Stimulated activated CD4-positive, alpha-beta T cell treated with anti-CD3 and anti-CD28 coated beads, Interleukin-2, amount 100 ng/mL, for 48 hours (primary cell): ENCODE measurements at regions not wholly inside any gene's neighbourhood (a gene's known extent, or its start where the extent isn't known, plus 50 kb on each side); places are given as distances from the start of the nearest gene placed in this dataset.

ENCODE experiments used
- DNase-seq, 2 donors: peaks; one replicate each; pipeline ENCODE4 v3.0.0-alpha.2; 2020

- DNase-seq: no peak
Measured at GRCh38 chr7:52323202-52323746, 712.2 kb upstream of the POM121L12 start.

DNA sequence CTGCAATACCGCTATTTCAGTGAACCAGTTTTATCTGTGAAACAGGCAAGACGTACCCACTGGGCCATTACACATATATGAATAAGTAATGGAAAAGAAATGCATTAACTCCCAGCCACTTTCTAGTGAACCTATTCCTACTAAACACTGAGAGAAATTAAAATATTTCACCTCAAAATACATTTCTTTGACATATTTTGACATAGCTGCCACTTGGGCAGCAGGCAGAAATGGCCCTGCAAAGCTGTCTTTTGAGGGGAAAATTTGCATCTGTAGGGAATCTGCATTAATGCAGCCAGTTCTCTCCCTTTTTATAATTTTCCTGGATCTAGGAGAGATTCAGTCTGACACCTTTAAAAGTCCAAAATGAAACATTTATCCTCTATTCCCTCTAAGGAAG, 714.8 kb upstream of the POM121L12 start:
- no peak for DNase-seq

- DNase-seq: no peak
Measured at GRCh38 chr7:52317921-52318320, 717.5 kb upstream of the POM121L12 start.

- no peak for DNase-seq
Measured at GRCh38 chr7:52311886-52312285, 723.5 kb upstream of the POM121L12 start.

GRCh38 chr7:52309631-52310030, 725.8 kb upstream of the POM121L12 start:
- DNase-seq: no peak

GRCh38 chr7:52302765-52303520, 732.5 kb upstream of the POM121L12 start:
- no peak for DNase-seq

DNA sequence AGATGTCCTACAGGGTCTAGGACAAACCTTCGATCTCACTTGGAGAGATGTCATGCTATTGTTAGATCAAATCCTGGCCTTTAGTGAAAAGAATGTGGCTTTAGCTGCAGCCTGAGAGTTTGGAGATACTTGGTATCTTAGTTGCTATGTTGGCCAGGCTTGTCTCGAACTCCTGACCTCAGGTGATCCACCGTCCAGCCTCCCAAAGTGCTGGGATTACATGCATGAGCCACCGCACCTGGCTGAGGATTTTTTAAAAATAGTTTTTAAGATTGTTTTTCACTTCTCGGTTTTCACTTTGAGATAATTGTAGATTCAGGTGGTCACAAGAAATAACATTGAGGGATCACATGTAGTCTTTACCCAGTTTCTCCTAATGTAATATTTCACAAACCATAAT, 738.3 kb upstream of the POM121L12 start:
- no peak for DNase-seq

DNA sequence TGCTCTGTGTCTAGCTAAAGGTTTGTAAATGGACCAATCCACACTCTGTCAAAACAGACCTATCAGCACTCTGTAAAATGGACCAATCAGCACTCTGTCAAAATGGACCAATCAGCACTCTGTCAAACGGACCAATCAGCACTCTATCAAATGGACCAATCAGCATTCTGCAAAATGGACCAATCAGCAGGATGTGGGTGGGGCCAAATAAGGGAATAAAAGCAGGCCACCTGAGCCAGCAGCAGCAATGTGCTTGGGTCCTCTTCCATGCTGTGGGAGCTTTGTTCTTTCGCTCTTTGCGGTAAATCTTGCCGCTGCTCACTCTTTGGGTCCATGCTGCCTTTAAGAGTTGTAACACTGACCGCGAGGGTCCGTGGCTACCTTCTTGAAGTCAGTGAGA, 740.5 kb upstream of the POM121L12 start:
- DNase-seq: no peak

DNA sequence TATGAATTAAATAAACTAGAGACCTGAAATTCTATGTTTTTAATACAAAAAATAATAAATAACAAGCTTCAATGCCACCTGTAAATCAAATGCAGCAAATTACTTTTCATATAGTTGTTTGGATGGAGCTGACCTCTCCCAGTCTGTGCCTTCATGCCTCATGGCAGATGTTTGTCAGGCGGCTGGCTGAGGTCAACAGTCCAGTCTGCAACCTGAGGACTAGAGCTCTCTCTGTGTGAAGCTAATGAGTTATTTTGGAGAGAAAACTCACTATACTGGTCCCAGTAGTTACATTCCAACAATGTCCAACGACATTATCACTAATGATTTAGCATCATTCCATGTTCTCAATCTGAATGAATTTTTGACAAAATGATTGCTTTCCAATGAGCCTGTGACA, 746.2 kb upstream of the POM121L12 start:
- no peak for DNase-seq

GRCh38 chr7:52287698-52288097, 747.7 kb upstream of the POM121L12 start:
- no peak for DNase-seq

DNA sequence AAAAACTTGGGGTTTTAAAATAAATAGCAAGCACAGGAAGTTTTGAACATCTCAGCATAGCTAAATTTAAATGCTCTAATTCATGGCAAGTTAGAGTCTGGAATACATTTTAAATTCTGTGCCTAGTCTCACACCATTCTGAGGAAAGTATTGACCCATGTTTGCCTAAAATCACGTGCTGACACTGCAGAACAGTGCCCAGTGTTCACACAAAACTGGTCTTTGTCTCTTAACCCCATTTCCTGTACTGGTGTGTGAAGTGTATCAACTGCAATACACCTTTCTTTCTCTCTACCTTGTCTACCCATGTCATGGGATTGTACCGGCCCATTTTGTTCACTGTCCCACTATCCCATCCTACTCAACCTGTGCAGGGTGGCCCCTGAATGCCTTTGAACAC, 749.7 kb upstream of the POM121L12 start:
- no peak for DNase-seq

DNA sequence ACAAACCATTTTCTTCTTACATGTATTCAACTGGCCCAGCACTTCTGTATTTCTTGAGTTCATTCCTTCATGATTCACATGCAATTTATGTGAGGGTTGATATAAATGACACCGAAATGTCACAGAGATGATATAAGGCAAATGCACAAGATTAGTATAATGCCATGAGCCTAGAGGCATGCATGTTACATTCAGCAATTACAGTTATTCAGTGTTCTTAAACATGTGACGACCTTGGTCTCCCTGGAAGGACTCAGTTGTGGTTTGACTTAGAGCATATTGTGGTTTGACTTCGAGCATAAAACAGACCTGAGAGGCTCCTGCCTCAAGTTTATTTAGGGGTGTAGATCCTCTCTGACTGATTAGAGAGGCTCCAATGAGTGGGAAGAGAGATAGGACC, 752.1 kb upstream of the POM121L12 start:
- no peak for DNase-seq

- DNase-seq: no peak
Measured at GRCh38 chr7:52273685-52274610, 761.5 kb upstream of the POM121L12 start.

DNA sequence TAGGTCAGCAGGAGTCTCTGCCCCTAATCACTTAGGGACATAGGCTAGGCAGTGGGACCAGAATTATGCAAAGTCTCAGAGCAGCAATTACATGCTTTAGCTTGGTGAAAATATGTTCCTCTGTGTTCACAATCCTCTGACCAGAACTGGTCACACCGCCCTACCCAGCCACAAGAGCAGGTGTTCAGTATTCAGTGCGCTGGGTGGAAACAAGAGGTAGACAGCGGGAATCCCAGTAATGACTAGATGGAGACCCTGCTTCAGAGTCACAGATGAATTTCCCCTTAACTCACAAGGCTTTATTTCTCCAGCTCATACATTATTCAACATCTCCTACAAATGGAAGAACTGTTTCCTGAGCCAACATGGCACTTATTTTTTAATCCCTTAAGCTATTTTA, 763.7 kb upstream of the POM121L12 start:
- no peak for DNase-seq

- DNase-seq: no peak
Measured at GRCh38 chr7:52270301-52270700, 765.1 kb upstream of the POM121L12 start.

DNA sequence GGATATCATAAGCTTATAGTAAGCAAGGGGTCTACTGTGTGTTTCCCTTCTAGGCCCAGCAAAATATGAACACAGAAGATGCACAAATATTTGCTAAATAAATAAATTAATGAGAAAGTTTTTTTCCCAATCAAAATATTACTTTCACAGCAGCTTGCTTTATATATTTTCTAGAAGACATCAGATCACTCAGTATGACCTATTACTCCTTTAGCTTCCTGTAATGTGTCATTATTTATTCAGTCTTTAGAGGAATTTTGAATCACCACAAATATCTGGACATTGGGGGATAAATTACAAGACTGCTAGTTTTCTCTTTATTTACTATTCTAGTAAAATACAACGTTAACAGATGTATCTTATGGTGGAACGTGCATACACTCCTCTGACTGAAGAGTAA, 765.8 kb upstream of the POM121L12 start:
- DNase-seq: no peak

DNA sequence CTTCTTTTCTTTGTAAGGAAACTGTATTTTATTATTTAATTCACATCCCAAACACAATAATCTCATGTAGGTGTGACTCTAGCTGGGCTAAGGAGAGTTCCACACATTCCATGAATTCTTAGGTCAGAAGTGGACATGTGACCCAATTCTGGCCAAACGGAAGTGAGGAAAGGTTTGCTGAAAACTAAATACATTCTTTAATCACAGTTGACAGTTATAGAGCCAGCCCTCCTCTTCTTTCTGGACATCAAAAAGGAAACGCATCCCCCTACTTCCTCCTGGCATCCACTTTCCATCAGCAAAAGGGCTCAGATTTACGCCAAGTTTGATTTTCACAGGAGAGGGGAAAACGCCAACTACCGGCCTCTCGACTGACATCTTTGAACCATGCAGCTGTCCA, 774.4 kb upstream of the POM121L12 start:
- no peak for DNase-seq

DNA sequence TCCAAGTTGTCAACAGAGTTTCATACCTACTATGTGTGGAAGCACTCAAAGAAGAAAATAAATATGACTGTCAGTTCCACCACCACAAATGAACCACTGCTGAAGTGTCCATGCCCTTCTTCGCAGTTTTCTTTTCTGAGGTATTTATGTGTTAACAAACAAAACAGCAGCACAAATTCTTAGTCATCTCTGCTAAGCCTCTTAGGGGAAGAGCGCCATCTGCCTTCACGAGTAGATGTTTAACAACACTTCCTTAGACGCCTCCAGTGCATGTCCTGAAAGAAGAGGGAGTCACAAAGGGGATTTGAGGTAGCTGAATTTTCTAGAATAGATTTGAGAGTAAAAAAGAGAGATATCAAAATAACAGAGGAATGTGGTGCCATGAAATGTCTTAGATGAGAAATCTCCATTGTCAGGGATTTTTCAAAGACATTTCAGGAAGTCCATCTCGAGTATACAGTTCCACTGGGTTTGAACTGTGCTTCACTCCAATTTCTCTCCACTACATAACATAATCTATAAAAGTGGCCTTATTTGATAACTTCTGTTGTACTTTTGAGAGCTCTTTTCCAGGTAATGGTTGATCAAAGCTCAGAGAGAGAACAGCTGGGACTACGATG, 775.3 kb upstream of the POM121L12 start:
- DNase-seq: no peak

DNA sequence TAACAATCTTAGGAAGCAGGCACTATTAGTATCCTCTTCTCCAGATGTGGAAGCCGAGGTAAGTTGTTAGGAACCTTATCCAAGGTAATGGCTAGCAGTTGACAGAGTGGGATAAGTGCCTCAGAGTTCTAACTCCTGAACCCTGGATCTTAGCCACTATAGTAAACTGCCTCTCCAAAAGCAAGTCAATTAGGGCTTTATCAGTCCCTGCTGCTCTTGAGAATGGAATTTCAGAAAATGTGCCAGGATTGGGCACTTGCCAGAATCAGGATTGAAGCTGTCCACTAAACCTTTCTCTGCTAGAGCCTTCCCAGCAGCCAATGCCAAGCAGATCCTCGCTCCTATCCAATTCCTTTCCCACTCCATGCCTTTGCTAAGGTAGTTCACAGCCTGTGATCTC, 777.5 kb upstream of the POM121L12 start:
- DNase-seq: no peak

GRCh38 chr7:52254396-52255010, 780.9 kb upstream of the POM121L12 start:
- no peak for DNase-seq

DNA sequence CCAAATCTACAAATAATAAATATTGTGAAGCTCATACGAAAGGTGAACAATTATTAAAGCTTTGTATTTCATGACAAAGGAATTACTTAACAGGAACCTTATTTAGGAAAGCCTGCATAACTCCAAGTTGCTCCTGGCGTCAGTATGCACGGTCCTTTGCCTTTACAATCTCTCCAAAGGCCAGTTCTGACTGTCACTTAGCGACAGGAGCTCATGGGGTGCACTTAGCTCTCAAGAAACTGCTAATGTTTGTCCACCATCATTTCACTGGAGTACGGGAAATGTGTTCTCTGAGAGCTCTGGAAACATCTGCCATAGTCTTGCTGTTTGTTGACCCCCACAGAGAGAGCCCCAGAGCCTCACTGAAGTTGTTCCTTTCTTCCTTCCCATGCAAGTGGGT, 781.5 kb upstream of the POM121L12 start:
- no peak for DNase-seq

GRCh38 chr7:52249741-52250140, 785.7 kb upstream of the POM121L12 start:
- DNase-seq: no peak

DNA sequence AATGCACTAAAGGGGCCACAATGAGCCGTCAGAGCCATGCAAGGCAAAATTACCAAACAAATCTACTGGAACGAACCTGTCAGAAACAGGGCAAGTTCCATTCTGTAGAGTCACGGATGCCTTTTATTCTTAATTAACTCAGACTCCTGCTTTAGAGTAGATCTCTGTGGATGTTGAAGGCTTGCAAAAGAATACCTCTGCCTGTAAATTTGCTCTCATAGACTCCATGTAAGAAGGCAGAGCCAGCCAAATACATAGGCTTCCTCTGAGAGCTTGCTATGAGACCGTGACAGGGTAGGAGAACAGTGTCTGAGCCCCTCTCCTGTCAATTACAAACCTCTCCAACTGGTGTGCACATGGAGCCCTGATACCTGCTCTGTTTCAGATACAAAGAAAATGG, 787.9 kb upstream of the POM121L12 start:
- DNase-seq: no peak
